ENCODE measurements at regions not wholly inside any gene's neighbourhood (a gene's known extent, or its start where the extent isn't known, plus 50 kb on each side); places are given as distances from the start of the nearest gene placed in this dataset.

DNA sequence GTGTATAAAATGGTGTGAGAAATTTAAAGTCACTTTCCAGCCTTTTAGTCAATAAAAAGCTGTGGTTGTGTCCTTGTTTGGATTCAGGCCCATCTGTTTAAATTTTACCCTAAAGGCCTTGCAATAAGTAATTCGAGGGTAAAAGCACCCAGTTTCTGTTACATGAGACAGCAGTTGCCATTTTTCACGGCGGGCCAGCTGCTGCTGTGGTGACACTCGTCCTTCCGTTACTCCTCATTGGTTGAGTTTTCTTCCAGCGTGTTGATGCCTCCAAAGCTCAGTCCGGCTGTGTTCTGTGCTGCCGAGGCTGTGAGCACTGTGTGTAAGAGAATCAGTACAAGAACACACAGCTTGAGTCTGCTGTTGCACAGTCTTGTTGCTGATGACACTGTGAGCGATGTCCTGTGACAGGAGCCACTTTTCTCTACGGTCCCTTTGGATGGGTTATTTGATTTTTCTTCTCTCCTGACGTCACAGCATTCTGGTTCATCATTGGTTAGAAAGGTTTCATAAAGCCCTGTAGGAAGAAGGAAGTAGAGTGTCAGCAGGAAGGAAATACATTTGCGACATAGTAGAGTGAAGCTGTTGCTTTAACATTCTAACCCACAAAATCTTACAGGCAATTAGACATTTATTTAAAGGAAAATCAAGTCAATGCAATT, 602.5 kb upstream of the ARGLU1 start:
- in situ Hi-C loops (cut with HindIII; ENCODE audit: low sequenced_read_pairs), result no loop called here
- no peak for DNase-seq (ENCODE audit: low read depth)
- H3K4me3 ChIP-seq (ENCODE audit: low read depth, low read length), result no peak overlapping the region
- TF ChIP-seq, protein P1, sequence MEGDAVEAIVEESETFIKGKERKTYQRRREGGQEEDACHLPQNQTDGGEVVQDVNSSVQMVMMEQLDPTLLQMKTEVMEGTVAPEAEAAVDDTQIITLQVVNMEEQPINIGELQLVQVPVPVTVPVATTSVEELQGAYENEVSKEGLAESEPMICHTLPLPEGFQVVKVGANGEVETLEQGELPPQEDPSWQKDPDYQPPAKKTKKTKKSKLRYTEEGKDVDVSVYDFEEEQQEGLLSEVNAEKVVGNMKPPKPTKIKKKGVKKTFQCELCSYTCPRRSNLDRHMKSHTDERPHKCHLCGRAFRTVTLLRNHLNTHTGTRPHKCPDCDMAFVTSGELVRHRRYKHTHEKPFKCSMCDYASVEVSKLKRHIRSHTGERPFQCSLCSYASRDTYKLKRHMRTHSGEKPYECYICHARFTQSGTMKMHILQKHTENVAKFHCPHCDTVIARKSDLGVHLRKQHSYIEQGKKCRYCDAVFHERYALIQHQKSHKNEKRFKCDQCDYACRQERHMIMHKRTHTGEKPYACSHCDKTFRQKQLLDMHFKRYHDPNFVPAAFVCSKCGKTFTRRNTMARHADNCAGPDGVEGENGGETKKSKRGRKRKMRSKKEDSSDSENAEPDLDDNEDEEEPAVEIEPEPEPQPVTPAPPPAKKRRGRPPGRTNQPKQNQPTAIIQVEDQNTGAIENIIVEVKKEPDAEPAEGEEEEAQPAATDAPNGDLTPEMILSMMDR (IDR thresholded peaks at IDR 0.05; ENCODE audit: low read depth, low read length, missing control alignments), result no peak

DNA sequence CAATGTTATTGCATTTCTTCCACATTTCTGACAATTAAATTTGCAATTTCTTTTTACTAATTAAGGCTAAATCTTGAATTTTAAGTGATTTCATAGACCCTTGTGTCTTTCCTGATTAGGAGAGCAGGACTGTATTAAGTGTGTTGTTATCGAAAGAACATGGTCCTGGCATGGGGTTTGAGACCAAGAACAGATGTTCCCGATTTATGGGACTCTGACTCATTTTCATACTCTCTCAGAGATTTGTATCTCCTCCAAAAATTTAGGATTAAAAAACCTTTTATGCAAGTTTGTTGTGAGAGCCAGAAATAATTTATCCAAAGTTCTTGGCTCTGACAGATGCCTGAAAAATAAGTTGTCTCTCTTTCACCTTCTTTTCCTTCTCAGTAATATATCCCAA, 589.3 kb upstream of the ARGLU1 start:
- TF ChIP-seq, protein P1 (IDR thresholded peaks at IDR 0.05; ENCODE audit: low read depth, low read length, missing control alignments), result no peak
- DNase-seq (ENCODE audit: low read depth), result no peak
- in situ Hi-C loops (cut with HindIII; ENCODE audit: low sequenced_read_pairs), result no loop called here
- no peak overlapping the region for H3K4me3 ChIP-seq (ENCODE audit: low read depth, low read length)

DNA sequence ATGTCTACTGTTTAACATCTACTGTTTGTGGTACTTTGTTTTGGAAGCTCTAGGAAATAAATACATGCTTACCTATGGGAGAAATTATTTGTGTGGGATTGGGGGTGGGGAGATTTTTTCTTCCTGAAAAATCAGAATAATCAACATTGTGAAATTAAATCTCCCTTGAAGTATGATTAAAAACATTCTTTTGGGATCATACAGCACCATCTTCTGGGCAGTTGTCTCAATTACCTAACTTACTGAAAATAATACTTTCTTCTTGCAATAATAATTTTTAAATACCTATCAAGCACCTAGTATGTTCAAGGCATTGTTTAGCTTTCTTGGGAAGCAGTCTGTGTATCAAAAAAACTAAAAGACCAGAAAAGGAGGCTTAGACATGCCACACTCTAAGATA, 576.5 kb upstream of the ARGLU1 start:
- TF ChIP-seq, protein P1 (IDR thresholded peaks at IDR 0.05; ENCODE audit: low read depth, low read length, missing control alignments), result no peak
- no peak overlapping the region for H3K4me3 ChIP-seq (ENCODE audit: low read depth, low read length)
- peak; percentile 11 for DNase-seq (ENCODE audit: low read depth)
- in situ Hi-C loops (cut with HindIII; ENCODE audit: low sequenced_read_pairs), result no loop called here

DNA sequence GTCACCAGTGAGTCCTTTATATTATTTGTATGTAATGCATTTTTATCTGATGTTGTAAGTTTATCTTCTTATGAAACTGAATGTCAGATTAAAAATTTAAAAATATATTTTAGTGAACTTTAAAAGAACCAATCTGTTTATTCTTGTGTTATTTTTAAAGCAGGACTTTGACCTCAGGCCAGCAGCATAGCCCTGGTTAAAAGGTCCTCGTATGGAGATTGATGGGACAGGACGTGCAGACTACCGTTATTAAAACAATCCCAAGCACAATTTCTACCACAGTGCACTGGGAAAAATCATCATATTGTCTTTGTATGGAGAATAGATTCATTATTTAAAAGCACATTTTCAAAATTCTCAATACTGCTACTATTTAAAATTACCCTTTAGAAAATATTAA, 573.8 kb upstream of the ARGLU1 start:
- in situ Hi-C loops (cut with HindIII; ENCODE audit: low sequenced_read_pairs), result no loop called here
- no peak for DNase-seq (ENCODE audit: low read depth)
- TF ChIP-seq, protein P1 (IDR thresholded peaks at IDR 0.05; ENCODE audit: low read depth, low read length, missing control alignments), result no peak
- H3K4me3 ChIP-seq (ENCODE audit: low read depth, low read length), result no peak overlapping the region

DNA sequence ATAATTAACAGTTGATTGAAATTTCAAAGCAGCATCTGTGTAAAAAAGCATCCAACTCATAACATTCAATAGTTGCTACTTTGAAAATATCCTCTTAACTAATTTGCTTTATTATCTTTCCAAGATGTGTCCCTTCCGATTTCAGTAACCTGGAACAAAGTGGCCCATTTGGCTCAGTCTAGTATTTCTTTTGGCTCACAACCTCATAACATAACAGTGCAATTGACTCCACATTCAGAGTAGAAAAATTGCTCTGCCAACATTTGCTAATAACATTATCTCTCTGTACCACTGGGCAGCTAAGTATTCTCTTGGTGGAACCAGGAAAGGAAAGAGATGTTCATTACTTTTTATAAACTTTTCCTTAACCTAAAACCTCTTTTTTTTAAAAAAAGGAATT, 571.1 kb upstream of the ARGLU1 start:
- in situ Hi-C loops (cut with HindIII; ENCODE audit: low sequenced_read_pairs), result no loop called here
- no peak overlapping the region for H3K4me3 ChIP-seq (ENCODE audit: low read depth, low read length)
- TF ChIP-seq, protein P1 (IDR thresholded peaks at IDR 0.05; ENCODE audit: low read depth, low read length, missing control alignments), result no peak
- DNase-seq (ENCODE audit: low read depth), result no peak

DNA sequence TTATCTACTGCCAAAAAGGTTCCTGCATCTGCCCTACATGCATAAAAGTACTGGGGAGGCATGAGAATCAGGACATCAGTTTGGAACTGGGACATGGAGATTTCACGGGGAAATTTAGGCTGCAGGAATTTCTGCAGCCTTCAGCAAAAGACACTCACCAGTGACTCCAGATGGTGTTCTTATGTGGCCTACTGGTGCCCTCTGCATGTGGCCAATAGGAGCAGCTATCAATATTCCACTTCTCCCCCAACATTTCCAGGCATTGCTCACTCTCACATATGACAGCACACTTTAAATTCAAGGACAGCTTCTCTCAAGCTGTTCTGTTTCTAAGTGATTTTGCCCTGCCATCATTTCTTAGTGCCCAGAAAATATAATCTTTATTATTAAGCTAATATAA, 570.5 kb upstream of the ARGLU1 start:
- H3K4me3 ChIP-seq (ENCODE audit: low read depth, low read length), result no peak overlapping the region
- DNase-seq (ENCODE audit: low read depth), result no peak
- TF ChIP-seq, protein P1 (IDR thresholded peaks at IDR 0.05; ENCODE audit: low read depth, low read length, missing control alignments), result no peak
- in situ Hi-C loops (cut with HindIII; ENCODE audit: low sequenced_read_pairs), result no loop called here

Measured in astrocyte of the cerebellum (primary cell).